ENCODE measurements at regions not wholly inside any gene's neighbourhood (a gene's known extent, or its start where the extent isn't known, plus 50 kb on each side); places are given as distances from the start of the nearest gene placed in this dataset.

- Histone ChIP-seq H3K4me3 (replicated peaks in 1 of 3) (no peak overlapping the region), H3K4me1 (peaks cover 0 to 9% of the 10 kb centered on the region in 2 donors), H3K27me3 (no peaks in the 10 kb centered on the region), H3K9me3 (no peaks in the 10 kb centered on the region), H3K27ac (no peak overlapping the region), H3K36me3 (no peaks in the 10 kb centered on the region)
- WGBS, 2 donors = 38 to 44% methylated on average over 4 of the region's 4 CpGs
- peak; percentile 20 to 45 for DNase-seq
- no peak for TF ChIP-seq POLR2A (IDR thresholded peaks at IDR 0.05)
- no peak for TF ChIP-seq CTCF (IDR thresholded peaks at IDR 0.05)
- intact Hi-C loops (cut with DNase I) = no loop called here
These were observed 330.3 kb downstream of the PCNX1 start for GRCh38 chr14:71237556-71237955.

GRCh38 chr14:71238835-71239234, 331.6 kb downstream of the PCNX1 start:
- intact Hi-C loops (cut with DNase I) = no loop called here
- no peak overlapping the region for H3K27ac ChIP-seq
- no peaks in the 10 kb centered on the region for H3K36me3 ChIP-seq
- H3K4me3 ChIP-seq (replicated peaks in 1 of 3) = no peak overlapping the region
- TF ChIP-seq POLR2A (IDR thresholded peaks at IDR 0.05) (no peak), CTCF (IDR thresholded peaks at IDR 0.05) (no peak)
- no peaks in the 10 kb centered on the region for H3K9me3 ChIP-seq
- WGBS, 2 donors = 85 to 90% methylated on average over 5 of the region's 5 CpGs
- DNase-seq = no peak
- no peaks in the 10 kb centered on the region for H3K27me3 ChIP-seq
- peaks cover 0 to 9% of the 10 kb centered on the region in 2 donors for H3K4me1 ChIP-seq

GRCh38 chr14:71240171-71240570, 332.9 kb downstream of the PCNX1 start:
- no peak for DNase-seq
- no peak overlapping the region for H3K27ac ChIP-seq
- no peak overlapping the region for H3K4me3 ChIP-seq (replicated peaks in 1 of 3)
- intact Hi-C loops (cut with DNase I) = no loop called here
- H3K9me3 ChIP-seq = no peaks in the 10 kb centered on the region
- no peaks in the 10 kb centered on the region for H3K36me3 ChIP-seq
- TF ChIP-seq POLR2A (IDR thresholded peaks at IDR 0.05) = no peak
- TF ChIP-seq CTCF (IDR thresholded peaks at IDR 0.05) = no peak
- no peaks in the 10 kb centered on the region for H3K27me3 ChIP-seq
- peaks cover 0 to 9% of the 10 kb centered on the region in 2 donors for H3K4me1 ChIP-seq
- 80 to 93% methylated on average over 6 of the region's 6 CpGs for WGBS, 2 donors

- intact Hi-C loops (cut with DNase I) = no loop called here
- no peak for DNase-seq
- Histone ChIP-seq H3K27ac (no peak overlapping the region), H3K4me1 (peaks cover 0 to 9% of the 10 kb centered on the region in 2 donors), H3K4me3 (replicated peaks in 1 of 3) (no peak overlapping the region), H3K27me3 (no peaks in the 10 kb centered on the region), H3K36me3 (no peaks in the 10 kb centered on the region), H3K9me3 (no peaks in the 10 kb centered on the region)
- TF ChIP-seq CTCF (IDR thresholded peaks at IDR 0.05) = no peak
- no peak for TF ChIP-seq POLR2A (IDR thresholded peaks at IDR 0.05)
These were observed 333.7 kb downstream of the PCNX1 start for GRCh38 chr14:71240866-71241520.

- intact Hi-C loops (cut with DNase I) = no loop called here
- no peaks in the 10 kb centered on the region for H3K9me3 ChIP-seq
- H3K27ac ChIP-seq = no peak overlapping the region
- no peaks in the 10 kb centered on the region for H3K27me3 ChIP-seq
- peaks cover 0 to 5% of the 10 kb centered on the region in 2 donors for H3K4me1 ChIP-seq
- DNase-seq = no peak
- TF ChIP-seq CTCF (IDR thresholded peaks at IDR 0.05) (no peak), POLR2A (IDR thresholded peaks at IDR 0.05) (no peak)
- no peaks in the 10 kb centered on the region for H3K36me3 ChIP-seq
- WGBS, 2 donors = 56 to 63% methylated on average over 4 of the region's 4 CpGs
- no peak overlapping the region for H3K4me3 ChIP-seq (replicated peaks in 1 of 3)
These were observed 335.0 kb downstream of the PCNX1 start for GRCh38 chr14:71242237-71242748.
